ENCODE measurements at regions not wholly inside any gene's neighbourhood (a gene's known extent, or its start where the extent isn't known, plus 50 kb on each side); places are given as distances from the start of the nearest gene placed in this dataset.

- Histone ChIP-seq H3K27me3 (no peaks in the 10 kb centered on the region), H3K36me3 (no peaks in the 10 kb centered on the region), H3K9me3 (no peaks in the 10 kb centered on the region), H3K4me3 (ENCODE audit: low read depth, low read length) (no peak overlapping the region), H3K4me1 (no peaks in the 10 kb centered on the region)
- no peak for TF ChIP-seq CTCF (IDR thresholded peaks at IDR 0.05; ENCODE audit: low read depth, low read length)
- no peak for DNase-seq
Observed at GRCh38 chr14:31957565-31957964, 119.5 kb upstream of the ARHGAP5 start.

- Histone ChIP-seq H3K4me3 (ENCODE audit: low read depth, low read length) (no peak overlapping the region), H3K27me3 (no peaks in the 10 kb centered on the region)
- TF ChIP-seq CTCF (IDR thresholded peaks at IDR 0.05; ENCODE audit: low read depth, low read length) = no peak
Observed at GRCh38 chr14:31960039-31960438, 117.1 kb upstream of the ARHGAP5 start.

GRCh38 chr14:31961896-31962295 is 115.2 kb upstream of the ARHGAP5 start:
- Histone ChIP-seq H3K4me1 (no peaks in the 10 kb centered on the region), H3K4me3 (ENCODE audit: low read depth, low read length) (no peak overlapping the region), H3K27me3 (no peaks in the 10 kb centered on the region), H3K9me3 (no peaks in the 10 kb centered on the region), H3K36me3 (no peaks in the 10 kb centered on the region)
- no peak for DNase-seq
- TF ChIP-seq CTCF (IDR thresholded peaks at IDR 0.05; ENCODE audit: low read depth, low read length) = no peak

More at GRCh38 chr14:31960039-31960438, 117.1 kb upstream of the ARHGAP5 start:
- no peak for DNase-seq
- Histone ChIP-seq H3K9me3 (no peaks in the 10 kb centered on the region), H3K4me1 (no peaks in the 10 kb centered on the region), H3K36me3 (no peaks in the 10 kb centered on the region)

GRCh38 chr14:31962920-31963319 is 114.2 kb upstream of the ARHGAP5 start:
- Histone ChIP-seq H3K9me3 (no peaks in the 10 kb centered on the region), H3K36me3 (no peaks in the 10 kb centered on the region), H3K27me3 (no peaks in the 10 kb centered on the region), H3K4me1 (no peaks in the 10 kb centered on the region), H3K4me3 (ENCODE audit: low read depth, low read length) (no peak overlapping the region)
- no peak for DNase-seq
- no peak for TF ChIP-seq CTCF (IDR thresholded peaks at IDR 0.05; ENCODE audit: low read depth, low read length)

- Histone ChIP-seq H3K4me3 (ENCODE audit: low read depth, low read length) (no peak overlapping the region), H3K27me3 (no peaks in the 10 kb centered on the region), H3K36me3 (no peaks in the 10 kb centered on the region), H3K4me1 (no peaks in the 10 kb centered on the region), H3K9me3 (no peaks in the 10 kb centered on the region)
- no peak for TF ChIP-seq CTCF (IDR thresholded peaks at IDR 0.05; ENCODE audit: low read depth, low read length)
- DNase-seq = no peak
Observed at GRCh38 chr14:31963587-31963986, 113.5 kb upstream of the ARHGAP5 start.

- Histone ChIP-seq H3K9me3 (no peaks in the 10 kb centered on the region), H3K4me3 (ENCODE audit: low read depth, low read length) (no peak overlapping the region), H3K36me3 (no peaks in the 10 kb centered on the region), H3K27me3 (no peaks in the 10 kb centered on the region), H3K4me1 (peaks cover 4% of the 10 kb centered on the region; the same call in 1 of the 2 replicates)
- no peak for DNase-seq
- no peak for TF ChIP-seq CTCF (IDR thresholded peaks at IDR 0.05; ENCODE audit: low read depth, low read length)
Observed at GRCh38 chr14:31964490-31964889, 112.6 kb upstream of the ARHGAP5 start.
